ENCODE measurements at regions not wholly inside any gene's neighbourhood (a gene's known extent, or its start where the extent isn't known, plus 50 kb on each side); places are given as distances from the start of the nearest gene placed in this dataset.
"Not testable (repeated sequence)": the region's sequence is repeated elsewhere in the genome, so short reads cannot be mapped to it uniquely, and the experiment has no call there.

GRCh38 chr9:29319736-29320513, 1746.6 kb upstream of the C9orf72 start:
- no peak for DNase-seq

- DNase-seq = no peak
Measured at GRCh38 chr9:29322240-29322639, 1749.0 kb upstream of the C9orf72 start.

- DNase-seq = no peak
Measured at GRCh38 chr9:29325894-29326293, 1752.6 kb upstream of the C9orf72 start.

GRCh38 chr9:29332789-29333188, 1759.5 kb upstream of the C9orf72 start:
- DNase-seq = no peak

GRCh38 chr9:29336281-29336680, 1763.0 kb upstream of the C9orf72 start:
- DNase-seq = no peak

- DNase-seq = peak; percentile 60
Measured at GRCh38 chr9:29339387-29339786, 1766.1 kb upstream of the C9orf72 start.

- no peak for DNase-seq
Measured at GRCh38 chr9:29348999-29349398, 1775.7 kb upstream of the C9orf72 start.

GRCh38 chr9:29389421-29389820, 1816.1 kb upstream of the C9orf72 start:
- no peak for DNase-seq

- DNase-seq = no peak
Measured at GRCh38 chr9:29390859-29391258, 1817.6 kb upstream of the C9orf72 start.

GRCh38 chr9:29393064-29393463, 1819.8 kb upstream of the C9orf72 start:
- DNase-seq = no peak

- DNase-seq = no peak
Measured at GRCh38 chr9:29394855-29395254, 1821.6 kb upstream of the C9orf72 start.

GRCh38 chr9:29397148-29397547, 1823.9 kb upstream of the C9orf72 start:
- DNase-seq = no peak

- no peak for DNase-seq
Measured at GRCh38 chr9:29416204-29416603, 1842.9 kb upstream of the C9orf72 start.

GRCh38 chr9:29422438-29422837, 1849.2 kb upstream of the C9orf72 start:
- no peak for DNase-seq

- no peak for DNase-seq
Measured at GRCh38 chr9:29432191-29432590, 1858.9 kb upstream of the C9orf72 start.

- DNase-seq = not testable (repeated sequence)
Measured at GRCh38 chr9:29432656-29433055, 1859.4 kb upstream of the C9orf72 start.

- no peak for DNase-seq
Measured at GRCh38 chr9:29435368-29435767, 1862.1 kb upstream of the C9orf72 start.

GRCh38 chr9:29437526-29437925, 1864.2 kb upstream of the C9orf72 start:
- no peak for DNase-seq

- DNase-seq = no peak
Measured at GRCh38 chr9:29439961-29440360, 1866.7 kb upstream of the C9orf72 start.

GRCh38 chr9:29440449-29440848, 1867.2 kb upstream of the C9orf72 start:
- no peak for DNase-seq

- no peak for DNase-seq
Measured at GRCh38 chr9:29445751-29446150, 1872.5 kb upstream of the C9orf72 start.

- no peak for DNase-seq
Measured at GRCh38 chr9:29449306-29449705, 1876.0 kb upstream of the C9orf72 start.

GRCh38 chr9:29450343-29450875, 1877.1 kb upstream of the C9orf72 start:
- not testable (repeated sequence) for DNase-seq

- no peak for DNase-seq
Measured at GRCh38 chr9:29456940-29457339, 1883.7 kb upstream of the C9orf72 start.

- DNase-seq = no peak
Measured at GRCh38 chr9:29475471-29475870, 1902.2 kb upstream of the C9orf72 start.
